HG03097 (cell line): ENCODE measurements at regions not wholly inside any gene's neighbourhood (a gene's known extent, or its start where the extent isn't known, plus 50 kb on each side); places are given as distances from the start of the nearest gene placed in this dataset.

Source experiments
- ATAC-seq: cut with Tn5 transposase; IDR thresholded peaks from one replicate; pipeline ENCODE4 v1.9.1; 2021; ENCODE audit not compliant: unreplicated experiment, low FRiP score

DNA sequence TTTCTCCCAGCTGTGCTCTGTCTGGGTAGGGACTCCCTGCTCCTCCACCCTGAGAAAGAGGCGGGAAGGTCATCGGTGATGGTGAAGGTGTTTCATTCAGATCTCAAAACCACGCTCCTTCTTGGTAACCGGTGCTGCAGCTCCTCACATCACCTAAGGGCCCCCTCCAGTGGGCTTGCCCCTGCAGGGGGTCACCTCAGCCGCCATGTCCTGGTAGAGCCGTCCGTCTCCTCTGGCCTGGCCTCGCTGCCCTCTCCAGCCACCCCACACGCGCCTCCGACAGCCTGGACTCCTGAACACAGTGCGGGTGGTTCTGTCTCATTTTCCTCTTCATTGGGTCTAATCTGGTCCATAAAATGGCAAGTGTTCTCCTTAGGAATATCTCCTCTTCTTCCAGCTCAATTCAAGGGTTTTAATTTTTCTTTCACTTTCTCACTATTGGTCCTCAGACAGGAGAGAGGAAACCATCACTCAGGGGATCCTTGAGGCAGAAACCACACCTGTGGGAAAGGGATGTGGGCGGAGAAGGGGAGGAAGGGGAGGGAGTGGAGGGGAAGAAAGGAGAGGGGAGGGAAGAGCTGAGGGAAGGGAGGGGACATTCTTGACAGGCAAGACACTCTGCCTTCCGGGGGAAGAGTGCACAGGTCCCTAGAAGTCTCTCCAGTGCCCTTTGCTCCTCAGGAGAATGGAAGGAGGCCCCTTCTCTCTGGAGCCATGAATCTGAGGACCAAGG is 1338.4 kb downstream of the TBC1D22A start:
- no peak for ATAC-seq

DNA sequence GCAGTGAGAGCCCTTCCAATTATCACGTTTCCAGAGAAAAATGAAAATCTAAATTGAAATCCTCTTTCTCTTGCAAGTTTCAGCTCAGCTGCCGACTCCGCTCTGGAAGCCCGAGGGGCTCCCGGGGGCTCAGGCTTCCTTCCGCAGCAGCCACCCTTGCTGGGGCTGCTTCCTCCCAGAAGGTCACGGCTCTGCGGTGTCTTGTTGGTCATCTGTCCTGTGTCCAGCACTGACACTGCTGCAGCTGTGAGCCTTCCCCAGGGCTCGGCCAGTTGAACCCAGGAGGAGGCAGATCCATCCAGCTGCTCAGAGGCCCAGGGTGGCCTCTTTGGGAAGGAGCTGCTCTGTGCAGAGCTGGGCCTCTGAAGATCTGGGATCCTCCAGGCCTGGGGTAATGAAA is 1337.2 kb downstream of the TBC1D22A start:
- ATAC-seq: no peak

DNA sequence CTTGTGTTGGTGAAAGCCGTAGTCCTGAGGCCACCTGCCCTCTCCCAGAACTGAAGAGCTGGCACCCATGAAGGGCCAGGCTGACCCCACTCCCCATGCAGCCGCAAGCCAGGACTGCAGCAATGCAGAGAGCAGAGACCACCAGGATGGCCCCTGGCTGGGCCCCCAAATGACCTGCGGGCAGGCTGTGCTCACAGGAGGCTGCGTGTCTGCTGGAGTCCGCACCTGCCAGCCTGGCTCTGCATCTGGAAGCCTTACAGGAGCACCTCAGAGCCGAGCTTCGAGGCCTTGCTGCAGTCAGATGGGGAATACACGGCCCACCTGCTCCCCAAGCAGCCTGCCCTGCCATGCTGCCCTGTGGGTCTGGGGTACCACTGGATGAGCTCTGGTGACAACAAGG is 1336.8 kb downstream of the TBC1D22A start:
- ATAC-seq: no peak

DNA sequence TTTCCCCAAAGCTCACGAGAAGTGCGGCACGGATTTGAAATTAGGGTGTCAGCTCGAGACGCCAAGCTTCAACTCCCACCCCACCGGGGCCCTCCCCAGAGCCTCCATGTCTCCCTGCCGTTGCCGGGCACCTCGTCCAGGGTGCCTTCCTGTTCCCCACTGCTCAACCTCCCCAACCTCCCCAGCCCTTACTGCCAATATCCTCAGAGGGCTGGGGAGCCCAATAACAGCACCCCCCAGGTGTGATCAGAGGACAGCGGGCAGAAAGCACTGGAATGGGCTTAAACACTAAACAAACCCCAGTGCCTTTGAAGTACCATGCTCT is 1336.4 kb downstream of the TBC1D22A start:
- ATAC-seq: no peak

DNA sequence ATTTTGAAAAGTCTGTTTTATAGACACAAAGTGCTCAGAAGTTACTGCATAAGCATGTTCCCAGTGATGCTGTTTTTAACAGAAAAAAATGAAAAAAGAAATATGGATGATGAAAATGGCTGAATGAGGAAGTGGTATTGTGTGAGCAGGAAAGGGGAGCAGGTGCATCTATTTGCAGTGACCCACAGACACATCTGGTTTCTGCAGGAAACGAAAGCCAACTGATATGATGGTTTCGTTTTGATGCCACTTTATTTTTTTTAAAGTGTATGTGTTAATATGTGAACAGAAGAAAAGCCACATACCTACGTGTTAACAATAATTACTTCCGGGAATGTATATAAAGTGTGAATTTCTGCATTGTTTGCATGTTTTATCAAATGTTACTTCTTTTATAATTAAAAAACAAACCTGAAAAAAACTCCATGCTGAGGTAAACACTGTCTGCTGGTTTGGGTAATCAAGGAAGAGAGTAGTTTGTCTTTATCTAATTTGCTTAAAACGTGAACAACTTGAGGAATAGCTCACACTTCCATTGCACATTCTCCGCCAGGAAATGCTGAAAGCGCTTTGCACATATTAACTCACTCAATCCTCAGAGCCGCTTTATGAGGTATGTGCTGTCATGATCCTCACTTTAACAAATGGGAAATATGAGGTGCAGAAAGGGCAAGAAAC is 1335.9 kb downstream of the TBC1D22A start:
- ATAC-seq: peak; percentile 53

DNA sequence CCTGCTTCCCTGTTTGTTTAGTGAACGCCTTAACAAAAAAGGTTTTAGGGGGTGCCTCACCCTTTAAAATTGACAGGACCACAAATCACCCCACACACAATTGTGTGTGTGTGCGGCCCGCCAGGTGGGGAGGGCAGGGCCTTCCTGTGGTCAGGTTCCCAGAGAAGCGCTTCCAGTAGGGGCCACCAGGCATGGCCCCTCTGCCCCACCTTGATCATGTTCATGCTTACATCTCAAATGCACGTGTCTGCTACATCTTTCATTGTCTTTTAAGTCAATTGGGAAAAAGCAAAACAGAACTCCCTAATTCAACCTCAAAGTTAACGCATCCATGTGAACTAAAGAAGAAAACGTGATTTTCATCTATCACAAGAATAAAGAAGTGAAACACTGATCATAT is 1335.3 kb downstream of the TBC1D22A start:
- peak; percentile 13 for ATAC-seq

DNA sequence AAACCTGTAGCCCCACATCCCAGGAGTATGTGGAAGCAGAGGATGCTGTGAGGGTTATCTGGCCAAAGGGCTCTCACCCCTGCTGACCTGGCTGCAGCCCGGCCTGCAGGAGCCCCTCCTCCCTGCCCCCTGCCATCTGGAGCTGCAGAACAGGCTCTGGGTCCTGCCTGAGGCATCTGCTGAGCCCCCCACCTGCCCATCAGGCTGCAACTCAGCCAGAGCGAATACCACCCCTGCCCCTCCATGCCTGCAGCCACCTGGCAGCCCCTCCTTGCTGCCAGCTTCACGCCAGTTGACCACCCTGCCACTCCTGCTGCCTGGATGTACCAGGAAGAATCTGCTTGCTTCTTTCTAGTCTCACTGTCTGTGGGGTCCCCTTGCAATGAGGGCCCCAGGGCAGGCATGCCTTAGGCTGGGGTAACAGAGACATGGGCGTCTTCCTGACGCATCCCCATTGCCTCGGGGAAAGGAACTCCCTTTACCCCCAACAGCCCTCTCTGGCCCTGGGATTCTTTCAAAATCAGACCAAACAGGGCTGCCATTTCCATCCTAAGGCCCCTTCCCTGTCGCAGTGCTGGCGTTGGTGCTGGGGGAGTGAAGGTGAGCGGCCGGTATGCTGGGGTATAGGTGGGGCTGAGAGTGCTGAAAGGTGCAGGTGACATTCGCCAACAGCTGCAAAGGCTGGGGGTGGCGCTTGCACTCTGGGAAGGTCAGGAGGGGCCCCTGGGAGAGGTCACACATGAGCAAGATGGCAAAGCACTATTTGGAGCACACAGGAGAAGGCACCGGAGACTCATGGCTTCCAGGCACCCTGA is 1334.6 kb downstream of the TBC1D22A start:
- ATAC-seq: no peak

DNA sequence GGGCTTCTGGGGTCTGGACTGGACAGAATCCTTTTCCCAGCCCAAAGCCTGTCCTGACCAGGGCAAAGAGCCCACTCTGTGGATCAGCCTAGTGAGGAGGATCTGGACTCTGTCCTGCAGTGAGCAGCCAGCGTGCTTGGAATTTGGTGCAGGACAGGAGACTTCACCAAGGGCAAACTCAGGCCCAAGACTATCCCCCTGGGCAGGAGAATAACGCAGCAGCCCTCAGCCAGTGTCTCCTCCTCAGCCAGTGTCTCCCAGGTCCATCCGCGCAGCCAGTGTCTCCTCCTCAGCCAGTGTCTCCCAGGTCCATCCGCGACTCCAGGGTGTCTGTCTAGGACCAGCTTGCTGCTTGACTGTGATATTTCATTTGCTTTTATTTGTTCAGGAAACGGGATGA is 1334.0 kb downstream of the TBC1D22A start:
- no peak for ATAC-seq

DNA sequence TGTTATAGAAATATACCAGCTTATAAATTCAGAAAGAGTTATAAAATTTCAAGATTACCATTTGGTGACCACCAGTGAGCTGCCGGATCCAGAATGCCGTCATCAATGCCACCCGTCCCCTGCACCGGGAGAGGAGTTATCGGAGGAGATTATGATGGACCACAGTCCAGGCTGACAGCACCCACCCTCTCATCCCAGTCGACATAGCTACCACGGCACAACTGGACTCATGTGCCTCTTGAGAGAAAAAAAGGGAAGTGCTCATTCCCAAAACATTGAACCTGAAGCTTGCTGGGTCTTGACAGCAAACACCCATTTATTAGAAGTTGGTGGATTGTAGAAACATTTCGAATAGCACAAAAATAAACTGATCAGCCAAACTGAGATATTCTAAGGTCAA is 1331.5 kb downstream of the TBC1D22A start:
- no peak for ATAC-seq

DNA sequence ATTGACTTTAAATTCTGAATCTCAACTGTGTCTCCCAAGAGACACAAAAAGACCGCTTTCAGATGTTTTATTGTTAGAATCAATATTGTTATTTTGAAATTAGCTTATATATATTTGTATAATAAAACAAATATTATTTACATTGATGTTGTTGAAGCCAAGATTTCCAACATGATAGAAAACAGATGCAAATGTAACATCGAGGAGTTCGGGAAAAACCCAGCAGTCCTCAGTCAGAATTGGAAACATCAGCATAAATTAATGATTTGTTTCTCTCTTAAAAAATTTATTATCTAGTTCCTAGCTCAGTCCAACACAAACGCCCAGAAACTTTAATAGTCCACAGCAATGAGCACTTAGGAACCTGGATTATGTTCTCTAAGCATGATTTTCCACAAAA is 1330.4 kb downstream of the TBC1D22A start:
- no peak for ATAC-seq

DNA sequence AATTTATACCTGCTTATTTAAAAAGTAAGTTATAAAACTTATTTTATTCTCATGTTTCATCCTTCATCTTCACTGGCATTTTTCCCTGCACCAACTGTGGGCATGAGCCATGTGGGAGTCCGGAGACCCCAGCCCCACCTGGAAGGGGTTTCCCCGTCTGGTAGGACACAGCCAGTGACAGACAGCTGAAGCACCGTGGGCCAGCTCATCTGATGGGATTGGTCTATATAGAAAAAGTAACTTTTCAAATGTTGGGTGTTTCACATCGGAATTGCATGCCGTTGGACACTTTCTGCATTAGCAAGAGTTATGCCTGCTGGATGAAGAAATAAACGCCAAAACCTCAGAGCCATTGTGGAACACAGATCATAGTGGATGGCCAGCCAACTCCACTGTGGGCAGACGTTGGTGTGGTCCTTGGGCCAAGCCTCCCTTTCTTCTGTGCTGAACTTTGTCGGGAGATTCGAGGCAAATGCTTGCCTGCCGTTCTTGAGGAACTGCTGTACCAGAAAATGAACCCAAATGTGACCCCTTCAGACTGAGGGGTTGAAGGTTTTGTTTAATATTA is 1329.3 kb downstream of the TBC1D22A start:
- no peak for ATAC-seq

DNA sequence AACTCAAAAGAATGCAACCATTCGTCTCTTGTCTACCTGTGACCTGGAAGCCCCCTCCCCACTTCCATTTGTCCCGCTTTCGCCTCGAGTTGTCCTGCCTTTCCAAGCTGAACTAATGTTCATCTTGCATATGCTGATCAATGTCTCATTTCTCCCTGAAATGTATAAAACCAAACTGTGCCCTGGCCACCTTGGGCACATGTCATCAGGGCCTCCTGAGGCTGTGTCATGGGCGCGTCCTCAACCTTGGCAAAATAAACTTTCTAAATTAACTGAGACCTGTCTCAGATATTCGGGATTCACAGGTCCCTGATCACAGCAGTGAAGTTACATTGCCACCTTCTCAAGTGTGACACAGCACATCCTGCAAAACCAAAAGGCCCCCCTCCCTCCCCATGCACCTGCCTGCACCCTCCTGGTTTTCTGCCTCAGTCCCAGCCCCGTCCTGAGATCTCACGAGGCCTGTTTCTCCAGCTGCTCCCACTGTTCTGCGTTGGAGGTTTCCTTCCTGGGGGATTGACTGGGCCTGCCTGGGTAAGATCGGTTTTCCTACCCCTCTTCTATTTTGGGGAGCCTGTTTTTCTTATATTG is 1328.7 kb downstream of the TBC1D22A start:
- ATAC-seq: no peak

DNA sequence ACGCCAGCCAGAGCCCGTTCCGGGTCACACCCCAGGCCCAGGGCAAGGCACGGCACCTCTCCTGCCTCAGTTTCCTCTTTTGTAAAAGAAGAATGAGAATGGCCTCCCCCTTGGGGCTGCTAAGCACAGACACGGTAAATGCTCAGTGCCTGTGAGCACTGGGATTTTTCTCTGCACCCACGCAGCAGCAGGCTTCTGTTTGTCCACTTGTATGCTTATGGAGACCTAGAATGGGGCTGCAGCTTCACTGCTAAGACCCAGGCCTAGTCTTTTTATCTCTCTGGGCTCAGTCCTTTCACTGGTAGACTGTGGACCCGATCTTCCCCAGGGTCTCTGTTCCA is 1327.9 kb downstream of the TBC1D22A start:
- no peak for ATAC-seq

DNA sequence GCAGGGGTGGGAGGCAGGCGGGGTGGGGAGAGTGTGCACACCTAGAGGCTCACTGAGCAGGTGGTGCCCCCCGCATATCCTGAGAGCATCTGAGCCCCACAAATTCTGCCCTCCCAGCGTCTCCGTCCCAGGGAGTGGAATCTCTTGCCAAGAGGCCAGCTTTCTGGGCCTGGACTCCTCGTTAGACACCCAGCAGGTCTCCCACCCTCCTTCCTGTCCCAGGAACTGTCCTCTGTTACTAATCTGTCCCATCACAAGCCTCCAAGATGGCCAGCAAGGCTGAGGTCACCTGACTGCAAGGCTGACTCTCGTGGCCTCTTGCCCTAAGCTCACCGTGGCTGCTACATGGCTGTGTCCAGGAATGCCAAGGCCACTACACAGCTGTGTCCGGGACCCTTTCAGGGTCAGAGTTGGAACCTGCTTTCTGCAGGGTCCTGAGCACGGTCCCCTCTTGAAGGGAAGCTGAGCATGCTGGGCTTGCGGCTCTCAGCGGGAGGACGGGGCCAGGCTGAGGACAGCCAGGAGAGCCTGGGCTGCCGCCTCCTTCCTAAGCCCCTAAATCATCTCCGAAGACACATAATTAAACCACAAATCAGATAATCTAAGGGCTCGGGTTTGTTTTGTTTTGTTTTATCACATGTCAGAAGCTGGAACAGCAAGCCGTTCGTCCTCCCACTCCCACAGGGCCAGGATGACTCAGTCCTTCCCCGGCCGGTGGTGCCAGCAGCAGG is 1327.3 kb downstream of the TBC1D22A start:
- ATAC-seq: no peak

DNA sequence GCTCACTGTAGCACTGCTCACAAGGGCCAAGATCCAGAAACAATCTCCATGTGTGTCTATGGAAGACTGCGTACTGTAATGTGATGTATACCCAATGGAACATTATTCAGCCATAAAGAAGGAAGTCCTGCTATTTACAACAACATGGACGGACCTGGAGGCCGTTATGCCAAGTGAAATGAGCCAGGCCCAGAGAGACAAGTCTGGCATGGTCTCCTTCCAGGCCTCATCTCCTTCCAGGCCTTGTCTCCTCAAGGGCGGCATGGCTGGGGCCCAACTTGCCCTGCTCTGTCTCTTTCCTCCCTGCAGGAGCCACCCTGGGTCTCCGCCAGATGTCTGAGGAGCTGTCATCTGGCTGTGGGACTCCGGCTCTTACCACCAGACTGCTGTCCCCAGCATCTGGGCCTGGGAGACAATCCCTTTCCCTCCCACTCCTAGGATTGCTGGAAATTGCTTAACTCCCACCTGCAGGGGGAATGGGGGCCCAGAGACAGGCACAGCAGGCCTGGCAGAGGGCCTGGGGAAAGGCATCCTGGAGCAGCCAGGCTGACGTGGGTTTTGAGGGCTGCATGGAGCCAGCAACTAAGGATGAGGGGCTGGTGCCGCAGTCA is 1326.6 kb downstream of the TBC1D22A start:
- no peak for ATAC-seq

DNA sequence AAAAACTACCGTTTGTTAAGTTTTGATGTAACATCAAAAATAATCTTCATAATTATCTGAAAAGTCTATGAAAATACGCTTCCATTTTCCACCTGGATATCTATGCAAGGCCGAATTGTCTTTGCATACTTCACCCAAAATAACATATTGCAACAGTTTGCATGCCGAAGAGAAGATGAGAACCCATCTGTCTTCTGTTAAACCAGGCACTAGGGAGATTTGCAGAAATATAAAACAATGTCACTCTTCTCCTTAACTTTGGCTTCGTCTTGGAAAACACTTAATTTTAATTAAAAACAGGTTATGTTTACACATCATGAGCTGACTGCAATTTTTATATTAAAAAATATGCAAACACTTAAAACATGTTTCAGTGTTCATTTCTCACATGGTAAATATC is 1325.8 kb downstream of the TBC1D22A start:
- ATAC-seq: no peak

DNA sequence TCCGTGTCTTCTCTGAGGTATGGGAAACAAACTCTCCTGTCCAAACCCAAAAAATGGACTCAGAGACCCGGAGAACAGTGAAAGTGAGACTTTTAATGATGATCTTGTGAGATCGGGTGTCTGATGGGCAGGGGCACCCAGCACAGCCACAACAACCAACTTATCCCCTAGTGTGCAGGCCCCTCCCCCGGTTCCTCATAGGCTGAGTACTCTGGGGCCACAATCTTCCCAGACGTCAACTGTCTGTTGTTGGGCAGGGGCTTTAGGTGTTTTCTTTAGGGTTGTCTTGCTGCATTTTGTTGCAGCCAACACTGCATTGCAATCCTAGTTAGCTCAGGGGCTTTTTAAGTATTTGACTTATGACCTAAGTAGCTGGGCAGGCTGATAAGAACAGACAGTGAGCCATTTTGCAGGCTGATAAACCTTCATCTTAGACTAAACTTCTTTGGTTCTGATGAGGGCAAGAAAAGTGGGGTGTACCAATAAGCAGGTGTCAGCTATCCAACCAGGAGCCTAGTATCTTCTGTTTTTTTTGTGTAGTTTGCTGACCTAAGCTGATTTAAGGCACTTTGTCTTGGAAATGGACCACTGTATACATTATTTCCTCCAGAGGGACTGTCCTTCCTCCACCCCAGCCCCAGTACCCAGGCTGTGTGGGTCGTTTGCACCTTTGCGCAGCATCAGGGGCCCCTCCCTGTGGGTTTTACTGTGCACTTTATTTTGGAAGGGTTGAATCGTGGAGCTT is 1323.6 kb downstream of the TBC1D22A start:
- ATAC-seq: no peak

DNA sequence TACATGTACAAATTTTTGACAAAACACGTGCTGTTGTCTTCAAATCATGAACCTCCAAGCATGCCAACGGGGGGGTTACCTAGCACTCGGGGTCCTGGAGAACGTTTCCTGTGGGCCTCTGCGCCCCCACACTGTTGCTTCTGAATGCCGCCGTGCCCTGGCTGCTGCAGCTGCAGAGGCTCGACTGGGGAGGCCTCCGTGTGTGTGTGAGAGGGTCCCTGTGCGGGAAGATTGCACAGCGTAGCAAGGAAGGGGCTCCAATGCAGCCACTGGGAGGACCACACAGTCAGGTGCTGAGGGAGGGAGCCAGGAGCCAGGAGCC is 1322.2 kb downstream of the TBC1D22A start:
- ATAC-seq: no peak

DNA sequence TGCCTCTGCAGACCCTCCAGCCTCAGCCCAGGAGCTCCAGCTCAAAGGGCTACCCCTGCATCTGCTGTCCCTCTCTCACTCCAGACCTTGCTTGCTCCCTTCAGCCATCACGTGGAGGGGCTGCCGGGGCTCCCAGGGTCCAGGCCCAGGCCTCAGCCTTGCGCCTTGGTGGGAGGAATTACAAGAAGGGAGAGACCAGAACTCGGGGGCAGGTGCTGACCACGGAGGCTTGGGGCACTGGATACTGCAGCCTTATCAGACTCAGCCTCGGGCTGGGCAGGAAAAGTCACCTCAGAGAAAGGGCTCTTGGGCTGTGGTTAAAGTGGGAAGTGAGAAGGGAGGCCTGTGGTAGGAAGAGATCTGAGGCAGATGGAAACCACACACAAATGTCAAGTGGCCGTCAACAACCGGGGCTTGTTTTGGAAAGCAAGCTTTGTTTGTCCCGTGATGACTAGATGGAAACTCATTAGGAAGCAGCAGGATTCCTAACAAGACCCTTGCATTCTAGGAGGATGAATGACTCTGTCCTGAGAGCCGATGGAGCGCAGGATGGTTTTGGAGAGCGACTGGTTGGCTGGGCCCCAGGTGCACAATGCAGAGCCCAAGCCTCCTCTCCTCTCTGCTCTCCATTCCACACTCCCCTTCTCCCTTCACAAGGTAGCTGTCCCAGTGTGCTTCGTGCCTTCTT is 1321.7 kb downstream of the TBC1D22A start:
- no peak for ATAC-seq
